Gastroesophageal sphincter (tissue), 3 donors: ENCODE measurements at regions not wholly inside any gene's neighbourhood (a gene's known extent, or its start where the extent isn't known, plus 50 kb on each side); places are given as distances from the start of the nearest gene placed in this dataset.

Source experiments
- CTCF ChIP-seq, 4 experiments: fragments of 200-600 bp in 2 of 4; fragments of 450-650 bp in 2 of 4; sonication (generic) in 1 of 4; IDR thresholded peaks; one replicate each; pipeline ENCODE4 v1.5.1; 2017 to 2019; ENCODE audit warnings: antibody characterized with exemption in 4 of 4, mild to moderate bottlenecking in 2 of 4, moderate library complexity in 2 of 4
- POLR2A ChIP-seq, 2 donors: fragments of 450-650 bp; IDR thresholded peaks; one replicate each; pipeline ENCODE4 v1.6.1; 2017; ENCODE audit warnings: antibody characterized with exemption in 2 of 2, mild to moderate bottlenecking in 2 of 2, moderate library complexity in 1 of 2

GRCh38 chr2:72048881-72049477 is 98.7 kb downstream of the CYP26B1 start:
- TF ChIP-seq POLR2A (IDR thresholded peaks at IDR 0.05), result no peak
- no peak for TF ChIP-seq CTCF (IDR thresholded peaks at IDR 0.05)
